HEK293 (cell line): ENCODE measurements at regions not wholly inside any gene's neighbourhood (a gene's known extent, or its start where the extent isn't known, plus 50 kb on each side); places are given as distances from the start of the nearest gene placed in this dataset.

Experiments used
- CTCF ChIP-seq: fragments of 450-650 bp; formaldehyde crosslinking; IDR thresholded peaks from 2 replicates; pipeline ENCODE4 v1.5.1; 2016; ENCODE audit warnings: missing biosample characterization, missing genetic modification characterization
- MYNN ChIP-seq: fragments of 450-650 bp; formaldehyde crosslinking; IDR thresholded peaks from 2 replicates; pipeline ENCODE4 v1.5.1; 2016; ENCODE audit warnings: missing biosample characterization, missing genetic modification characterization, borderline replicate concordance
- ZBTB21 ChIP-seq: fragments of 450-650 bp; formaldehyde crosslinking; IDR thresholded peaks from 2 replicates; pipeline ENCODE4 v1.5.1; 2017; ENCODE audit warnings: missing biosample characterization, missing genetic modification characterization
- ZNF169 ChIP-seq: fragments of 450-650 bp; formaldehyde crosslinking; IDR thresholded peaks from 2 replicates; pipeline ENCODE4 v1.5.1; 2016; ENCODE audit warnings: missing biosample characterization, missing genetic modification characterization
- ZNF776 ChIP-seq: fragments of 450-650 bp; formaldehyde crosslinking; IDR thresholded peaks from 2 replicates; pipeline ENCODE4 v1.5.0; 2017; ENCODE audit warnings: missing biosample characterization, missing genetic modification characterization, borderline replicate concordance

- TF ChIP-seq ZBTB21 (tag by site-specific recombination) (no peak), ZNF776 (tag by site-specific recombination) (no peak), CTCF (tag by site-specific recombination) (no peak), ZNF169 (tag by site-specific recombination) (no peak), MYNN (tag by site-specific recombination) (no peak)
Measured at GRCh38 chr12:131591714-131592709, 118.9 kb upstream of the SFSWAP start.
